GM23248 (cell line): ENCODE measurements at regions not wholly inside any gene's neighbourhood (a gene's known extent, or its start where the extent isn't known, plus 50 kb on each side); places are given as distances from the start of the nearest gene placed in this dataset.

Experiments used
- EZH2 ChIP-seq: fragments of 200-600 bp; sonication (generic); IDR thresholded peaks from 2 replicates; pipeline ENCODE4 v1.6.1; 2018; ENCODE audit warnings: antibody characterized with exemption, mild to moderate bottlenecking; ENCODE audit not compliant: insufficient read depth, poor library complexity, severe bottlenecking
- EZH2phosphoT487 ChIP-seq: fragments of 200-600 bp; sonication (generic); IDR thresholded peaks from 2 replicates; pipeline ENCODE4 v1.6.1; 2018; ENCODE audit warnings: antibody characterized with exemption, moderate library complexity, mild to moderate bottlenecking, low read depth; ENCODE audit not compliant: insufficient read depth

DNA sequence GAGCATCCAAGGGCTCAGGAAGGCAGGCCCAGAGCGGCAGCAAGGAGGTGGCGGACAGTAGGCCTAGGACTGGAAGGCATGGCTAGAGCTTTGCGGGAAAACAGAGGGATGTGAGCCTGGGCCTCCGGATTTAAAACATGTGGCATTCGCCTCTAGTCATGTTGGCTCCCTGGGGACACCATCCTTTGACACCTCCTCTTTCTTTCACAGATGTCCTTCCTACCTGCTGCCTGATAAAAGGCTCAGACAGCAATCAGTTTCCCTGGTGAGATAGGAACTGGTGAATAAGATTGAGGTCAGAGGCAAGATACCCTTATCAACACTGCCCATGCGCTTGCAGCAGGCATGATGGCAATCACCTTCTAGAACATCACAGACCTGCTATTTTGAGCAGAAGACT is 277.6 kb downstream of the SIPA1L2 start:
- TF ChIP-seq EZH2phosphoT487 (no peak), EZH2 (no peak)
